NCI-H2196 (cell line): ENCODE measurements at regions not wholly inside any gene's neighbourhood (a gene's known extent, or its start where the extent isn't known, plus 50 kb on each side); places are given as distances from the start of the nearest gene placed in this dataset.

ENCODE experiments used
- DNase-seq: peaks from one replicate; lab custom pipeline; 2025; ENCODE audit not compliant: unreplicated experiment; lab: John Stamatoyannopoulos, UW

- DNase-seq = no peak
Measured at GRCh38 chr1:181863736-181864135, 197.8 kb downstream of the ZNF648 start.

GRCh38 chr1:181863006-181863405 lies 198.5 kb downstream of the ZNF648 start:
- no peak for DNase-seq

- DNase-seq = no peak
Measured at GRCh38 chr1:181858135-181858534, 203.4 kb downstream of the ZNF648 start.
